Fibroblast of the aortic adventitia (primary cell): ENCODE measurements at regions not wholly inside any gene's neighbourhood (a gene's known extent, or its start where the extent isn't known, plus 50 kb on each side); places are given as distances from the start of the nearest gene placed in this dataset.

Experiments
- DNase-seq: peaks from one replicate; pipeline ENCODE4 v3.0.0-alpha.2; 2010; ENCODE audit warnings: low read depth
- H3K4me3 ChIP-seq: 2 replicates; pipeline ENCODE4 v1.5.1; 2011; ENCODE audit warnings: low read depth, mild to moderate bottlenecking, control low read depth, low read length, moderate library complexity
- TF ChIP-seq, protein P1 (sequence below): IDR thresholded peaks from 2 replicates; pipeline ENCODE4 v1.5.1; 2011; ENCODE audit warnings: mild to moderate bottlenecking, low read length, control low read depth, inconsistent platforms; ENCODE audit not compliant: insufficient read depth

GRCh38 chr13:30564489-30564888 is 53.2 kb upstream of the USPL1 start:
- no peak overlapping the region for H3K4me3 ChIP-seq
- TF ChIP-seq, protein P1, sequence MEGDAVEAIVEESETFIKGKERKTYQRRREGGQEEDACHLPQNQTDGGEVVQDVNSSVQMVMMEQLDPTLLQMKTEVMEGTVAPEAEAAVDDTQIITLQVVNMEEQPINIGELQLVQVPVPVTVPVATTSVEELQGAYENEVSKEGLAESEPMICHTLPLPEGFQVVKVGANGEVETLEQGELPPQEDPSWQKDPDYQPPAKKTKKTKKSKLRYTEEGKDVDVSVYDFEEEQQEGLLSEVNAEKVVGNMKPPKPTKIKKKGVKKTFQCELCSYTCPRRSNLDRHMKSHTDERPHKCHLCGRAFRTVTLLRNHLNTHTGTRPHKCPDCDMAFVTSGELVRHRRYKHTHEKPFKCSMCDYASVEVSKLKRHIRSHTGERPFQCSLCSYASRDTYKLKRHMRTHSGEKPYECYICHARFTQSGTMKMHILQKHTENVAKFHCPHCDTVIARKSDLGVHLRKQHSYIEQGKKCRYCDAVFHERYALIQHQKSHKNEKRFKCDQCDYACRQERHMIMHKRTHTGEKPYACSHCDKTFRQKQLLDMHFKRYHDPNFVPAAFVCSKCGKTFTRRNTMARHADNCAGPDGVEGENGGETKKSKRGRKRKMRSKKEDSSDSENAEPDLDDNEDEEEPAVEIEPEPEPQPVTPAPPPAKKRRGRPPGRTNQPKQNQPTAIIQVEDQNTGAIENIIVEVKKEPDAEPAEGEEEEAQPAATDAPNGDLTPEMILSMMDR = no peak
- peak; percentile 48 for DNase-seq

- TF ChIP-seq, protein P1 = no peak
- DNase-seq = no peak
- H3K4me3 ChIP-seq = no peak overlapping the region
Measured at GRCh38 chr13:30565658-30566057, 52.1 kb upstream of the USPL1 start.

GRCh38 chr13:30567072-30567471 is 50.6 kb upstream of the USPL1 start:
- no peak for DNase-seq
- TF ChIP-seq, protein P1 = no peak
- no peak overlapping the region for H3K4me3 ChIP-seq
